ENCODE measurements at regions not wholly inside any gene's neighbourhood (a gene's known extent, or its start where the extent isn't known, plus 50 kb on each side); places are given as distances from the start of the nearest gene placed in this dataset.

DNA sequence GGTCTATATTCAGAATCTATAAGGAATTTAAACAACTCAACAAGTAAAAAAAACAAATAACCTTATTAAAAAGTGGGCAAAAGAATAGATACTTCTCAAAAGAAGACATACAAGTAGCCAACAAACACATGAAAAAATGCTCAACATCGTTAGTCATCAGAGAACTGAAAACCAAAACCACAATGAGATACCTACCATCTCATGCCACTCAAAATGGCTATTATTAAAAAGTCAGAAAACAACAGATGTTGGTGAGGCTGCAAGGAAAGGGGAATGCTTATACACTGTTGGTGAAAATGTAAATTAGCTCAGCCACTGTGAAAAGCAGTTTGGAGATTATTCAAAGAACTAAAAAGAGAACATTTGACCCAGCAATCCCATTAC is 201.6 kb downstream of the QDPR start:
- Histone ChIP-seq H3K9me3 (ENCODE audit: control insufficient read depth, insufficient read depth, low read depth, low read length) (no peaks in the 10 kb centered on the region), H3K27me3 (ENCODE audit: control insufficient read depth, insufficient read depth, low read length) (no peaks in the 10 kb centered on the region), H3K4me2 (ENCODE audit: extremely low read depth, insufficient read depth, low read length) (no peak overlapping the region), H3K4me1 (ENCODE audit: control insufficient read depth, extremely low read depth, insufficient read depth, low read length) (peaks cover 2% of the 10 kb centered on the region), H3K9ac (ENCODE audit: insufficient read depth, low read length) (no peak overlapping the region), H3K27ac (ENCODE audit: insufficient read depth, low read length) (no peak overlapping the region), H3K4me3 (replicated peaks in 1 of 4; ENCODE audit: control extremely low read depth in 1 of 4, insufficient read depth in 1 of 4, low read depth in 3 of 4, low read length in 4 of 4) (no peak overlapping the region), H3K36me3 (ENCODE audit: control insufficient read depth, insufficient read depth, low read length) (no peaks in the 10 kb centered on the region), H3K79me2 (ENCODE audit: control insufficient read depth, insufficient read depth, low read length) (no peaks in the 10 kb centered on the region), H2AFZ (ENCODE audit: low read length) (no peak overlapping the region), H4K20me1 (ENCODE audit: control insufficient read depth, extremely low read depth, insufficient read depth, low read length) (no peaks in the 10 kb centered on the region)
- no peak for TF ChIP-seq EZH2 (IDR thresholded peaks at IDR 0.05; ENCODE audit: low read length, missing control alignments)
- TF ChIP-seq, protein P1, sequence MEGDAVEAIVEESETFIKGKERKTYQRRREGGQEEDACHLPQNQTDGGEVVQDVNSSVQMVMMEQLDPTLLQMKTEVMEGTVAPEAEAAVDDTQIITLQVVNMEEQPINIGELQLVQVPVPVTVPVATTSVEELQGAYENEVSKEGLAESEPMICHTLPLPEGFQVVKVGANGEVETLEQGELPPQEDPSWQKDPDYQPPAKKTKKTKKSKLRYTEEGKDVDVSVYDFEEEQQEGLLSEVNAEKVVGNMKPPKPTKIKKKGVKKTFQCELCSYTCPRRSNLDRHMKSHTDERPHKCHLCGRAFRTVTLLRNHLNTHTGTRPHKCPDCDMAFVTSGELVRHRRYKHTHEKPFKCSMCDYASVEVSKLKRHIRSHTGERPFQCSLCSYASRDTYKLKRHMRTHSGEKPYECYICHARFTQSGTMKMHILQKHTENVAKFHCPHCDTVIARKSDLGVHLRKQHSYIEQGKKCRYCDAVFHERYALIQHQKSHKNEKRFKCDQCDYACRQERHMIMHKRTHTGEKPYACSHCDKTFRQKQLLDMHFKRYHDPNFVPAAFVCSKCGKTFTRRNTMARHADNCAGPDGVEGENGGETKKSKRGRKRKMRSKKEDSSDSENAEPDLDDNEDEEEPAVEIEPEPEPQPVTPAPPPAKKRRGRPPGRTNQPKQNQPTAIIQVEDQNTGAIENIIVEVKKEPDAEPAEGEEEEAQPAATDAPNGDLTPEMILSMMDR (conservative IDR thresholded peaks at IDR 0.05 in 1 of 2, IDR thresholded peaks at IDR 0.05 in 1 of 2; ENCODE audit: low read depth in 1 of 2, low read length in 2 of 2), result no peak
- peak in 1 of 2 donors; percentile 81 for DNase-seq (ENCODE audit: low read depth in 2 of 2)

DNA sequence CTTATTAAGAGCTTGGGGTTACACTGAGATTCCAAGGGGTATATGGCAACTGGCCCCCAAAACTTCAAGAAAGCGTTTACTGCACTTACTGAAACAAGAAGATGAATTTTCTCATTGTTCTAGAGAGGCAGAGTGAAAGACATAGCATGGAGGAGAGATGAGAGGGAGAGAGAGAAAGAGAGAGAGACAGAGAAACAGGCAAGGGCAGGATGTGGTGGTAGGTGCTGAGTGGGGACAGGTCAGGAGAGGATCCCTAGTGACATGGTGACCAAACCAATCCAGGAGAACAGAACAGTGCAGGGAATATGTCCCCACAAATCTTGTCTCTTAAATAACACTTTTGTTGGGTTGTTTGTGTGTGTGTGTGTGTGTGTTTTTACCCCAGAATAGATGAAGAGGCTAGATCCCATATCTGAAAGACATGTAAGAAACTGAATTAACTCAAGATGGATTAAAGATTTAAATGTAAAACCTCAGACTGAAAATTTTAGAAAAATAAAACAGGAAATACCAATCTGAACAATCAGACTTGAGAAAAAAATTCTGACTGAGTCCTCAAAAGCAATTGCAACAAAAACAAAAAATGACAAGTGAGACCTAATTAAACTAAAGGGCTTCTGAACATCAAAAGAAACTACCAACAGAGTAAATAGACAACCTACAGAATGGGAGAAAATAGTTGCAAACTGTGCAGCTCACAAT is 202.2 kb downstream of the QDPR start:
- peak overlapping the region; percentile 56 for H2AFZ ChIP-seq (ENCODE audit: low read length)
- DNase-seq (ENCODE audit: low read depth in 2 of 2), result peak; percentile 20 to 48
- TF ChIP-seq, protein P1 (conservative IDR thresholded peaks at IDR 0.05 in 1 of 2, IDR thresholded peaks at IDR 0.05 in 1 of 2; ENCODE audit: low read depth in 1 of 2, low read length in 2 of 2), result no peak
- no peak for TF ChIP-seq EZH2 (IDR thresholded peaks at IDR 0.05; ENCODE audit: low read length, missing control alignments)
- H4K20me1 ChIP-seq (ENCODE audit: control insufficient read depth, extremely low read depth, insufficient read depth, low read length), result no peaks in the 10 kb centered on the region
- H3K9ac ChIP-seq (ENCODE audit: insufficient read depth, low read length), result no peak overlapping the region
- no peaks in the 10 kb centered on the region for H3K9me3 ChIP-seq (ENCODE audit: control insufficient read depth, insufficient read depth, low read depth, low read length)
- H3K27me3 ChIP-seq (ENCODE audit: control insufficient read depth, insufficient read depth, low read length), result no peaks in the 10 kb centered on the region
- H3K36me3 ChIP-seq (ENCODE audit: control insufficient read depth, insufficient read depth, low read length), result no peaks in the 10 kb centered on the region
- no peak overlapping the region for H3K4me3 ChIP-seq (replicated peaks in 1 of 4; ENCODE audit: control extremely low read depth in 1 of 4, insufficient read depth in 1 of 4, low read depth in 3 of 4, low read length in 4 of 4)
- peaks cover 2% of the 10 kb centered on the region for H3K4me1 ChIP-seq (ENCODE audit: control insufficient read depth, extremely low read depth, insufficient read depth, low read length)
- H3K4me2 ChIP-seq (ENCODE audit: extremely low read depth, insufficient read depth, low read length), result no peak overlapping the region
- no peaks in the 10 kb centered on the region for H3K79me2 ChIP-seq (ENCODE audit: control insufficient read depth, insufficient read depth, low read length)
- no peak overlapping the region for H3K27ac ChIP-seq (ENCODE audit: insufficient read depth, low read length)

- H3K4me3 ChIP-seq (replicated peaks in 1 of 4; ENCODE audit: control extremely low read depth in 1 of 4, insufficient read depth in 1 of 4, low read depth in 3 of 4, low read length in 4 of 4), result no peak overlapping the region
- no peaks in the 10 kb centered on the region for H3K79me2 ChIP-seq (ENCODE audit: control insufficient read depth, insufficient read depth, low read length)
- H3K4me1 ChIP-seq (ENCODE audit: control insufficient read depth, extremely low read depth, insufficient read depth, low read length), result no peaks in the 10 kb centered on the region
- H3K36me3 ChIP-seq (ENCODE audit: control insufficient read depth, insufficient read depth, low read length), result no peaks in the 10 kb centered on the region
- TF ChIP-seq, protein P1 (conservative IDR thresholded peaks at IDR 0.05 in 1 of 2, IDR thresholded peaks at IDR 0.05 in 1 of 2; ENCODE audit: low read depth in 1 of 2, low read length in 2 of 2), result no peak
- no peak for TF ChIP-seq EZH2 (IDR thresholded peaks at IDR 0.05; ENCODE audit: low read length, missing control alignments)
- no peak overlapping the region for H3K4me2 ChIP-seq (ENCODE audit: extremely low read depth, insufficient read depth, low read length)
- no peaks in the 10 kb centered on the region for H3K27me3 ChIP-seq (ENCODE audit: control insufficient read depth, insufficient read depth, low read length)
- H2AFZ ChIP-seq (ENCODE audit: low read length), result no peak overlapping the region
- H3K27ac ChIP-seq (ENCODE audit: insufficient read depth, low read length), result no peak overlapping the region
- no peaks in the 10 kb centered on the region for H4K20me1 ChIP-seq (ENCODE audit: control insufficient read depth, extremely low read depth, insufficient read depth, low read length)
- DNase-seq (ENCODE audit: low read depth in 2 of 2), result no peak
- no peak overlapping the region for H3K9ac ChIP-seq (ENCODE audit: insufficient read depth, low read length)
- H3K9me3 ChIP-seq (ENCODE audit: control insufficient read depth, insufficient read depth, low read depth, low read length), result no peaks in the 10 kb centered on the region
Measured at GRCh38 chr4:17301869-17302268, 210.0 kb downstream of the QDPR start.
